NCI-H2196 (cell line): ENCODE measurements at regions not wholly inside any gene's neighbourhood (a gene's known extent, or its start where the extent isn't known, plus 50 kb on each side); places are given as distances from the start of the nearest gene placed in this dataset.
"Not testable (repeated sequence)": the region's sequence is repeated elsewhere in the genome, so short reads cannot be mapped to it uniquely, and the experiment has no call there.

Experiments used
- DNase-seq: peaks from one replicate; lab custom pipeline; 2025; ENCODE audit not compliant: unreplicated experiment; lab: John Stamatoyannopoulos, UW

DNA sequence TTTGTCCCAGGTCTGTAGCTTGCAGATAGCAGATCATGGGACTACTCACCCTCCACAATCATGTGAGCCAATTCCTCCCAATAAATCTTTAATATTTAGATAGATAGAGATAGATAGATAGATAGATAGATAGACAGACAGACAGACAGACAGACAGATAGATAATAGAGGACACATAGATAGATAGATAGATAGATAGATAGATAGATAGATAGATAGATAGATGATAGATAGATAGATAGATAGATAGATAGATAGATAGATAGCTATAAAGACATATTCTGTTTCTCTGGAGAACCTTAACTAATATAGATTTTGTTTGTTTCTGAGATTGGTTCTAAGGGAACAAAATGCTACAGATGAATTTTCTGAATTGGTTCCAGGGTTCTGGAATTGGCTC is 82.3 kb upstream of the PRDX6 start:
- DNase-seq = not testable (repeated sequence)

DNA sequence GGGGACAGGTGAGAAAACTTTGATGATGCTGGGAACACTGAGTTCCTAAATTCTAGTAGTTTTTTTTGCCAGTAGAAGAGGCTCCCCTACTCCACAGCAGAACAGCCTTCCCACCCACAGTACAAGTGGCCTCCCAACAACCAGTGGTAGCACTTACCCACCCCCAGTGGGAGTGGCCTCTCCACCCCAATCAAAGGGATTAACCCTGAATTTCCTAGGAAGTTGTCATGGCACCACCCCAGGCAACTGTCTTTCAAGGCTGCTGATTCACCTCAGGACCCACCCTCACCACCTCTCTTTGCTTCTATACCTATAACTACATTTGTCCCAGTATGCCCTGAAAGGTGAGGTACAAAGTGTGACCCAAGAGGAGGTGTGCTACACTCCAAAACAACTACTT is 81.4 kb upstream of the PRDX6 start:
- DNase-seq = no peak

DNA sequence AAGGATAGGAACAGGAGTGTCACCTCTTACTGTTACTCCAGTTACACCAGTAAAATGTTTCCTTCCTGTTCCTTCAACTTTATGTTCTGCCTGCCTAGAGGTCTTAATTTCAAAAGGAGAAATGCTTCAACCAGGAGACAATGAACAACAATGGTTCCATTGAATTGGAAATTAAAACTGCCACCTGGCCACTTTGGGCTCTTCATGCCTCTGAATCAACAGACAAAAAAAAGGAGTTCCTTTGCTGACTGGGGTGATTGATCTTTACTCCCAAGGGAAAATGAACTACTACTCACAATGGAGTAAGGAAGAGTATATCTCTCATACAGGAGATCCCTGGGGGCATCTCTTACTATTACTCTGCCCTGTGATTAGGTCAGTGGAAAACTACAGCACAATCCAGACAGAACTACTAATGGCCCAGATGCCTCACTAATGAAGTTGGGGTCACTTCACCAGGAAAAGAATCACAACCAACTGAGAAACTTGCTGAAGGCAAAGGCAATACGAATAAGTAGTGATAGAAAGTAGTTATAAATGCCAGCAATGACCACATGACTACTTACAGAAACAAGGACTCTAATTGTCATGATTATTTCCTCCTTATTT is 76.6 kb upstream of the PRDX6 start:
- no peak for DNase-seq

DNA sequence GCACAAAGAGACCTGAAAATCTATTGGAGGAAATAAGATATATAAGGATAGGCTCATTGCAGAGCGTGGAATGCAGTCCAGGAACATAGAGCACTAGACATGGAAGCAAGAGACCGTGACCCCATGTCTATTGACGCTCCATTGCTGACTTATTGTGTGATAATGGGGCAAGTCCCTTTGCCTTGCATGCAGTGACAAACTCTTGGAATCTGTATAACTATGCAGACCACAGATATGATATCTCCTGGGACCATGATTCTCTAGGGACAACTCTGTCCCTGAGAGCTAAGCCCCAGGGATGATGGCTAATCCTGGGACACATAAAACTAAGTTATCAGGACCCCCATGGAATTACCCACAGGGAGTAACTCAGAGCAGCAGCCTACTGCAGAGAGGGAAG is 73.1 kb upstream of the PRDX6 start:
- no peak for DNase-seq

DNA sequence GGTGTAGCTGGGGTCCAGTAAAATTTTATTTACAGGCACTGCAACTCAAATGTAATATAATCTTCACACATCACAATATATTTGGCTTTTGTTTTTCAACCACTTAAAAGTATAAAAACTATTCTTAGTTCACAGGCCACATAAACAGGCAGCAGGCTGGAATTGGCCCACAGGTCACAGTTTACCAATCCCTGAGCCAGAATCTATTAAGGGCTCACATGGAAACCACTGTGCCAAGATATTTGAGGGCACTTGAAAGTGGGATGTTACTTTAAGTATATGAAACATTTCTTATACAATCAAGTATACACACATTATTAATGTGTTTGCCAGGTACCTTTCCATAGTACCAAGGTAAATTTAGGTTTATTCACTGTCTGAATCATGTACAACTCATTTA is 71.9 kb upstream of the PRDX6 start:
- DNase-seq = no peak

GRCh38 chr1:173405834-173406233 is 71.3 kb upstream of the PRDX6 start:
- no peak for DNase-seq

DNA sequence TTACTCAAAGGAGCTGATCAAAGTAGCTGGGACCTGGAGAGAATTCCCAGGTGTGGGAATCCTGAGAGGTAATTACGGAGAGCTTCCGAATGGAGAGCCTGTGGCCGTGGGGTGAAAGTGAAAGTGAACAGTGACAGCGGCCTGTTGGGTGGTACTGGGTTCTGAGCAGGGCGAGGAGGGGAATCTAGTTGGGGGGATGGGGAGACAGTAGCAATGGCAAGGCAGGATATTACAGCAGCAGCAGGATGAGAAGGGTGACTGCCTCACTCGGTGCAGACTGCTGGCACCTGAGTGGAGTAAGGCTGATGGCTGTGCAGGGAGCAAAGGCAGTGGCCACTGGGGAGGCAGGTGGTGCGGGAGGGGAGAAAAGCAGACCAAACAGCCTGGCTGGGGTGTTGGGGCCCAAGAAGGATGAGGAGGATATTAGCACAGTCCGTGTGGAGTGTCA is 70.3 kb upstream of the PRDX6 start:
- DNase-seq = no peak

DNA sequence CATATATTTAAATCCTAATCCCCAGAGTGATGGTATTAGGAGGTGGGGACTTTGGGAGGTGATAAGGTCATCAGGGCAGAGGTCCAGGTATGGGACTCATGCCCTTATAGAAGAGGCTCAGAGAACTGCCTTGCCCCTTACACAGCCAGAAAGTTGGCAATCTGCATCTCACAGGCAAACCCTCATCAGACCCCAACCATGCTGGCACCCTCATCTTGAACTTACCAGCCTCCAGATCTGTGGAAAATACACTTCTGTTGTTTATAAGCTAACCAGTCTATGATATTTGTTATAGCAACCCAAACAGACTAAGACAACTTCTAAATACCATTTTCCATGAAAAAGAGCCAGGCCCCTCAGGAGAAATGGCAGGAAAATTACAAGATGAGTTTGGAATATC is 69.3 kb upstream of the PRDX6 start:
- no peak for DNase-seq

GRCh38 chr1:173408886-173409285 is 68.2 kb upstream of the PRDX6 start:
- DNase-seq = no peak

- DNase-seq = no peak
These were observed 67.5 kb upstream of the PRDX6 start for GRCh38 chr1:173409613-173410012.

DNA sequence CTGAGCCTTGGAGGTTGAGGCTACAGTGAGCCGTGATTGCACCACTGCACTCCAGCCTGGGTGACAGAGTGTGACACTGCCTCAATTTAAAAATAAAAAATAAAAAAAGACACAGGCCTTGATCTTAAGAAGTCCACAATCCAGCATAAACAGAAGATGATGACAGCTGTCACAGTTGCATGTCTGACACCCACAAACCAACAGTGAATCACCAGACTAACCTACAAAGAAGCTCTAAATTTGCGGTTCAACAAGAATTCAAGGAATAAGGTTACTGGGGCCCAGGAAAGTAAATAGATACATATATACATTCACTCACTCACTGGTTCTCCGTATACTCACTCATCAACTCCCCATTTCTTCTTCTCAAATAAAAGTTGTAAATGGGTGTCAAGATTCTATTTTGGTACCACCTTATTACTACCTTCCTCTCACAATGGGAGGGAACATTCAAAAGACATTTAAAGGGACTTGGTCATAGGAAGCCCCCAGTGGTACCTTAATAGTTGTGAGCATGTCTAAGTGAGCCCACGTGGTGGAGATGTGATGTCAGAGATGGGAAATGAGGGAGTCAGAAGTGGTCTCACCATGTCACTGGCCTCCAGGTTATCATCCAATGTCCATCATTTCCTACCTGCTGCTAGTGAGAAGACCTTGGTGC is 66.9 kb upstream of the PRDX6 start:
- no peak for DNase-seq

- no peak for DNase-seq
These were observed 66.3 kb upstream of the PRDX6 start for GRCh38 chr1:173410794-173411236.

- DNase-seq = no peak
These were observed 65.0 kb upstream of the PRDX6 start for GRCh38 chr1:173411835-173412742.

DNA sequence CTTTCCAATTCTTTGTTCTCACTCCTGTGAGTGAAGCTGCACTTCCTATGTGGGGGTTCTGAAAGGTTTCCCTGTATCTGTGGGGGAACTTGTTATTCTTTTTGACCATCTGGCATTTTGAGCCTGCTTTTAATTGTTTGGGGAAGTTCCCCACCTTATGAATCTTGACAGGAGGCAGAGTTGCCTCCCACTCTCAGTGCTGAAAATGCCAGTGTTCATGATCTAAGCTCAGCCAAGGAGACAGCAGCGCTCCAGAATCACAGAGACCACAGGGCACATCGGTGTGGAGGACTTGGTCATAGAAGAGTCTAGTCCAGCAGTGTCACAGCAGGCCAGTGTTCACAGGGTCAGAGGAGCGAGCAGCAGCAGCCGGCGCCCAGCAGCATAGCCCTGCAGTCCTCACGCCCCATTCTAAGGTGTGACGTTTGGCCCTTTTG is 63.8 kb upstream of the PRDX6 start:
- no peak for DNase-seq

- no peak for DNase-seq
These were observed 63.0 kb upstream of the PRDX6 start for GRCh38 chr1:173414136-173414535.

DNA sequence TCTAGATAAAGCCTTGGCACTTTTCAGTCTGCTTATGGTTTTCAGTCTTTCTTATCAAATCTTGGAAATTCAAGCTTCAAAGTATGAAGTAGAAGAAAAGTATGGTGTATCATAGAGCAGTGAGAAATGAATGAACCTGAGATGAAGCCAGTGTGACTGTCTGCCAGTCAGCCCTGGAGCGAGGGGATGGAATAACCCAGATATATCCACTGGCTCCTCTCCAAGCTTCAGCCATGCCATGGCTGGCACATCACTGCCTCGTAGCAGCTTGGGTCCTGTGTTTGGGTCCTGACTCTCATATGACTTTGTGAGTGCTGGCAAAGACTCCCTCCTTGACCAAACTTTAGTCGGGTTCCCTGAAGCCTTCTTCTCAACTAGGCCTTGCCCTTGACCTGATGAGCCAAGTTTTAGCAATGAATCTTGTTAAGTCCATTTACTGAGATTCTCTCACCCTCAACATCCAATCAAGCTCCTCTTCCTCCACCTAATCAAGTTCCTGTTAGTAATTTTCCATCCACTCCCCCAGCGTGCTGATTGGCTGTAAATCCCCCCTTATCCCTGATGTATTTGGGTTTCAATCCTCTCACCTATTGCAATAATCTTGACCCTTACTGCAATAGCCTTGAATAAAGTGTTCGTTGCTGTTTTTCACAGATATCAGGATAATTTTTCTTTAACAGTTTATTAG is 62.5 kb upstream of the PRDX6 start:
- no peak for DNase-seq

DNA sequence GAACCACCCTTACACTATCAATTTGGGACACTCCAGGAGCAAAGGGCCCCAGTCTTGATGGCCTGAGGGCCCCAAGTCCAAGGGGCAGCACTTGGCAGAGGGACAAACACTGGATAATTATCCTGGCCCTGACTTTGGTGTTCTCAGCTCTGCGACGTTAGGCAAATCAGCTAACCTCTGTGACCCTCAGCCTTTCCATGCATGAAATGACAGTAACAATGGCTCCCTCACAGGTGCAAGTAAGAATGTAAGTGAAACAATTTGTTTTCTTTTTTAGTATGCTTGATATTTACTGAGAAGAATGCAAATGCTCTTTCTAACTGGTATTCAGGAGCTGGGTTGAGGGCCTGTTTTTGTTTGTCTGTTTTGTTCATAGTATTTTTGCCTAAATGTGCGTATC is 61.6 kb upstream of the PRDX6 start:
- no peak for DNase-seq

GRCh38 chr1:173415905-173416450 is 61.2 kb upstream of the PRDX6 start:
- DNase-seq = no peak

DNA sequence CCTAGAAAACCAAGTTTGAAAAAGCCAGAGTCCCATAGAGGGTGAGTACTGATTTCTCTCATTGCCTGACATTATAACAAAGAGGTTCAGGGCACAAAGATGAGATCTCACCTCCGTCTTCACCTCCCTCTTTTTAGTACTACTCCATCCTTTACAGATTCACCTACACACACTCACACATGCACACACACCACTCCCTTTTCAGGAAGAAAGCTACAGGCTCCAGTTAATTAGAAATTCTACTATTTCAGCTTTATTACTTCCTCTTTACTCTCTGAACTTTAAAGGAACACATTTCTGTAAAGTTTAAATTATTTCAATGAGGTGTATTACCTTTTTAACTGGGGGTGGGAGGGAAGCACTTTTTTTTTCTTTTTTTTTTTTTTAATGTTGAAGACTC is 59.6 kb upstream of the PRDX6 start:
- no peak for DNase-seq

- DNase-seq = no peak
These were observed 58.8 kb upstream of the PRDX6 start for GRCh38 chr1:173418107-173418985.
